Posterior vena cava (tissue), 2 donors: ENCODE measurements at regions not wholly inside any gene's neighbourhood (a gene's known extent, or its start where the extent isn't known, plus 50 kb on each side); places are given as distances from the start of the nearest gene placed in this dataset.
"Not testable (repeated sequence)": the region's sequence is repeated elsewhere in the genome, so short reads cannot be mapped to it uniquely, and the experiment has no call there.

ENCODE experiments used
- DNase-seq: peaks from one replicate; pipeline ENCODE4 v3.0.0-alpha.2; 2020; ENCODE audit warnings: low spot score
- intact Hi-C, 2 donors: fragments of 100-400 bp; cut with DNase I; formaldehyde crosslinking; loops; one replicate each; pipeline versions ENCODE4 v1.14.1 to v1.14.2; 2022 to 2023
- donor health status: DM: yes; HTN: yes; CAD: no.
- donor health status: DM: yes; HTN: yes; CAD: no.

DNA sequence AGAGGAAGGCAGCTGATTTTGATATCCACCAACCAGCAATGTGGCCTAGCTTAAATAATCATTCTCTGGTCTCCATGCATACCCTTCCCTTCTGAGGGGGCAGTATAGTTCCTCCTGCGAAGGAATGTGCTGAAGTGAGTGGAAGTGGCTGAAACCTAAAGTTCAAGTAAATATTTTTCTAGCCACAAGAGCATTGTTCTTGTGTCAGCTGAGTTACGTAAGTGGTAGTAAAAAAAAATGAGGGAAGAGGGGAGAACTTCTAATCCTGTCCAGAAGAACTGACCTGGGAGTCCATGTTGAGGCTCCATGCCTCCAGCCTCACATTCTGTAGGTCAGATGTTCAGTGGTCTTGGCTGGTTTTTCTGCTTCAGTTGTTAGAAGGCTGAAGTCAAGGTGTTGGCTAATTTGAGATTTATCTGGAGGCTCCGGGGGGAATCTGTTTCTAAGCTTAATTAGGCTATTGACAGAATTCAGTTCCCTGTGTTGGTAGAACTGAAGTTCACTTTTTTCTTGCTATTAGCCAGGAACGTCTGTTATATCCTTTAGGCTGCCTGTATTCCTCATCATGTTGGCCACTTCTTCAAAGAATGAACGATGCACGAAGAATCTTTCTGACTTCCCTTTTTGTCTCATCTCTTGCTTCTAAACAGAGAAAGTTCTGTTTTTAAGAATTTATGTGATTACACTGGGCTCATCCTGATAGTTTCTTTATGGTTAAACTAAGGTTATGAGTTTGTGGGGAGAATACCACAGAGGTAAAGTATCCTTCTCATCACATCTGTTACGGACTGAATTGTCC lies 207.1 kb upstream of the PRSS16 start:
- intact Hi-C loops: loop anchor here in 1 of 2 donors (5.0 kb wide), 1 partner anchor 1198 kb away; no protein-coding TSS in a partner anchor
- no peak for DNase-seq

DNA sequence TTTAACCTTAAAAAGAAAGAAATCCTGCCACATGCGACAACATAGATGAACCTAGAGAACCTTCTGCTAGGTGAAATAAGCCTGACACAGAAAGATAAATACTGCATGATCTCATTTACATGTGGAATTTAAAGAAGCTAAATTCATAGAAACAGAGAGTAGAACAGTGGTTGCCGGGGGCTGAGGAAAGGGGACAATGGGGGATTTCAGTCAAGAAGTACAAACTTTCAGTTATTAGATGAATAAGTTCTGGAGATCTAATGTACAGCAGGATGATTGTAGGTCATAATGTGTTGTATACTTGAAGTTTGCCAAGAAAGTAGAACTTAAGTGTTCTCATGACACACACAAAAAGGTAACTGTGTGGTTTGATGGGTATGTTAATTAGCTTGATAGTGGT lies 204.3 kb upstream of the PRSS16 start:
- no peak for DNase-seq
- intact Hi-C loops: loop anchor here in 1 of 2 donors (5.0 kb wide), 1 partner anchor 1201 kb away; no protein-coding TSS in a partner anchor

DNA sequence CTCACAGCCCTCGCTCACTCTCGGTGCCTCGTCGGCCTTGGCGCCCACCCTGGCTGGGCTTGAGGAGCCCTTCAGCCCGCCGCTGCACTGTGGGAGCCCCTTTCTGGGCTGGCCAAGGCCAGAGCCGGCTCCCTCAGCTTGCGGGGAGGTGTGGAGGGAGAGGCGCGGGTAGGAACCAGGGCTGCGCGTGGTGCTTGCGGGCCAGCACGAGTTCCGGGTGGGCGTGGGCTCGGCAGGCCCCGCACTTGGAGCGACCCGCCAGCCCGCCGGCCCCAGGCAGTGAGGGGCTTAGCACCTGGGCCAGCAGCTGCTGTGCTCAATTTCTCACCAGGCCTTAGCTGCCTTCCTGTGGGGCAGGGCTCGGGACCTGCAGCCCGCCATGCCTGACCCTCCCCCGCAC lies 202.4 kb upstream of the PRSS16 start:
- intact Hi-C loops, DNase-seq: not testable (repeated sequence)

DNA sequence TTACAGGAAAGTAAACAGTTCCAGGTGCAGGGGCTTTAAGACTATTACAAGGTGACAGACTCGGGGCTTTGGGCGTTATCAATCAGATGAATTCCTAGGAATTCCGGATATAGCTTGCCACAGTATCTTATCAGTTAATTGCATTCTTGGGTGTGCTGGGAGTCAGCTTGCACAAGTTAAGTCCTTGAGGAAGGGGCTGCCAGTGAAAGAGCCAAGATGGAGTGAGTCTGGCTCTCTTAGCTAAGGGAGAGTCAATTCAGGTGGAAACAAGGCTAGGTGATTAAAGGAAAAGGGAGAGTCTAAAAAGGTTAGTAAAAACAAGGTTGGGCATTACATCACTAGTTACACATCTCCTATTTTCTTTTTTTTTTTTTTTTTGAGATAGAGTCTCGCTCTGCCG lies 199.8 kb upstream of the PRSS16 start:
- intact Hi-C loops, DNase-seq: not testable (repeated sequence)

DNA sequence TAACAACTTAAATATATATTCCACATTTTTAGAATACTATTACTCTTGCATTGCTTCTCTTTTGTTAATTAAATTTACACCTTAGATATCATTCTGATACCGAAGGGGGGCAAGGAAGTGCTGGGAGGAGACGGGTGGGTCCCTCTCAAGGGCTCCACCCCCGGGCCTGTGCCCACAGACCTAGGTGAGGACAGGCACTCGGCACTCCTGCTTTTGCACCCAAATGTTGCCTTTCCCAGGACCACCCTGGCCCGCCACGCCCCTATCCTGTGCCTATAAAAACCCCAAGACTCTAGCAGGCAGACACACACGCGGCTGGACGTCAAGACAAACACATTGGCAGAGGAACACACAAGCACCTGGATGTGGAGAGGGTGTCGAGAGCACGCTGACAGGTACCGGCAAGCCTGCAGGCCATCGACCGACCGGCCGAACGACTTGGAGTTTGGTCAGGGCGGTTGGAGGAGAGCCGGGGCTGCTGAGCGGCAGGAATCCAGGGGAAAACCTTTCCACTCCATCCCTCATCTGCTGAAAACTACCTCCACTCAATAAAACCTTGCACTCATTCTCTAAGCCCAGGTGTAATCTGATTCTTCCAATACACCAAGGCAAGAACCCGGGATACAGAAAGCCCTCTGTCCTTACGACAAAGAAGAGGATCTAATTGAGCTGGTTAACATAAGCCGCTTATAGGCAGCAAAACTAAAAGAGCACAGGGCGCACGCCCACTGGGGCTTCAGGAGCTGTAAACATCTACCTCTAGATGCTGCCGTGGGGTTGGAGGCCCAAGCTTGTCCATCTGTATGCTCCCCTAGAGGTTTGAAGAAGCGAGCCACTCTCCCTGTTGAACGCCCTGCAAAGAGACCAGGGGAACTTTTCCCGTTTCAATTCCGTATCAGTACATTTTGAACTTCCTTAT lies 197.4 kb upstream of the PRSS16 start:
- intact Hi-C loops: no loop called here
- no peak for DNase-seq

DNA sequence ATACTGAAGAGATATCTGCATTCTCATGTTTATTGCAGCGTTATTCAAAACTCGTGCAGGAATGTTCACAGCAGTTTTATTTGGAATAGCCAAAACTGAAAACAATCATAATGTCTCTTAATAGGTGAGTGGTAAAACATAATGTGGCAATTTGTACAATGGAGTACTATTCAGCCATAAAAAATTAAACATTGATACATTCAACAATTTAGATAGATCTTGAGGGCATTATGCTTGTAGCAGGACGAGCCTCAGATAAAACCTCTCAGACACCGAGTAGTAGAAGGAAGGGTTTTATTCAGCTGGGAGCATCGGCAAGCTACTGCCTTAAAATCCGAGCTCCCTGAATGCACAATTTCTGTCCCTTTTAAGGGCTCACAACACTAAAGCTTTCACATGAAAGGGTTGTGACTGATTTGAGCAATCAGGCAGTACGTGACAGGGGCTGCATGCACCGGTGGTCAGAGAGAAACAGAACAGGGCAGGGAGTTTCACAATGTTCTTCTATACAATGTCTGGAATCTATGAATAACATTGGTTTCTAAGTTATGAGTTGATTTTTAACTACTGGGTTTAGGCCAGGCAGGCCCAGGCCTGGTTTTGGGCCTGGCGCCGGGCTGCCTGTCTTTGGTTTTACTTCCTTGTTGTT lies 195.3 kb upstream of the PRSS16 start:
- intact Hi-C loops: not testable (repeated sequence)

DNA sequence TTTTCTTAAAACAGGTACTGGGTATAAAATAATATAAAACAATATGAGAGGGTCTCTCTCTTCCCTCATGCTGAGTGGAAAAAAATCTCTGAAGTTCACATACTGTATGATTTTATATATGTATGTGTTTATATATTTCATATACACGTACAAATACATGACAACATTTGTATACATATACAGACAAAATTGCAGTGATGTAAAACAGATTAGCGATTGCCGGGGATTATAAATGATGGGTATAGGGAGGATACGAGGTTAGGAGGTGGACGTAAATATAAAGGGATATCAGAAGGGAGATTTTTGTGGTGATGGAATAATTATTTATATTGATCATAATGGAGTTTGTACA lies 194.8 kb upstream of the PRSS16 start:
- DNase-seq: no peak
- intact Hi-C loops: no loop called here

More for the DNA sequence above, 195.3 kb upstream of the PRSS16 start:
- not testable (repeated sequence) for DNase-seq

DNA sequence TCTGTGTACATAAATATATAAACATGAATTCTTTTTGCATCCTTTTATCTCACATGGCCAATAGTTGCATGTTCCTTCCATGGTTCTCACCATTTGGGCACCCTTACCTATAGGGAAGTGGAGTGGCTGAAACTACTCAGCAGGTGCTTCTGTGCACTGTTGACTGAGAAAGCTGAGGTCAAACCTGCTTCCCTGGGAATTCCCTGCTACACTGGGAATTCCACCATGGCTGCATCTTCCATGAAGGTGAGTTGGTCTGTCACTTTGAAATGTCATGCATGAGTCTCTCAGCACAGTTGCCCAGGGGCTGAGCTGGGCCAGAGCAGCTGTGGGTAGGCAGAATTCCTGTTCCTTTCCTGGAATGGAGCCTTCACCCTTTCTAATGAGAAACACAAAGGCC lies 193.8 kb upstream of the PRSS16 start:
- intact Hi-C loops: no loop called here
- no peak for DNase-seq

DNA sequence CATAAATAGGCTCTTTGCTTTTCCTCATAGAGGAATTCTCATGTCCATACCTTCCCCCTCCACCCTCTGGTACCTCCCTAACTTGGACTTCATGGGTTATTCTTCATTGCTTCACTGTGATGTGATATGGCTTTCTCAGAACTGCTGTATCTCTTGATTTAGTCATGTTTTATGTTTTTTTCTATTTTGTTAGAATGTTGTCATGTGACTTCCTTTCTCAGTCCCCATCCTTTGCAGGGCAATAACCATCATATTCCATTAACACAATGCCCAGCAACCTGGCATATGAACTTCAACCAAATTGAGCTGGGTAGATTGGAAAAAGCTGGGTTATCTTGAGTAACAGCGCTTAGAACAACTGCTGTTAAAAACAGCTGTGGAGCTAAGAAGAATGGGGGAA lies 190.9 kb upstream of the PRSS16 start:
- intact Hi-C loops: no loop called here
- DNase-seq: no peak

DNA sequence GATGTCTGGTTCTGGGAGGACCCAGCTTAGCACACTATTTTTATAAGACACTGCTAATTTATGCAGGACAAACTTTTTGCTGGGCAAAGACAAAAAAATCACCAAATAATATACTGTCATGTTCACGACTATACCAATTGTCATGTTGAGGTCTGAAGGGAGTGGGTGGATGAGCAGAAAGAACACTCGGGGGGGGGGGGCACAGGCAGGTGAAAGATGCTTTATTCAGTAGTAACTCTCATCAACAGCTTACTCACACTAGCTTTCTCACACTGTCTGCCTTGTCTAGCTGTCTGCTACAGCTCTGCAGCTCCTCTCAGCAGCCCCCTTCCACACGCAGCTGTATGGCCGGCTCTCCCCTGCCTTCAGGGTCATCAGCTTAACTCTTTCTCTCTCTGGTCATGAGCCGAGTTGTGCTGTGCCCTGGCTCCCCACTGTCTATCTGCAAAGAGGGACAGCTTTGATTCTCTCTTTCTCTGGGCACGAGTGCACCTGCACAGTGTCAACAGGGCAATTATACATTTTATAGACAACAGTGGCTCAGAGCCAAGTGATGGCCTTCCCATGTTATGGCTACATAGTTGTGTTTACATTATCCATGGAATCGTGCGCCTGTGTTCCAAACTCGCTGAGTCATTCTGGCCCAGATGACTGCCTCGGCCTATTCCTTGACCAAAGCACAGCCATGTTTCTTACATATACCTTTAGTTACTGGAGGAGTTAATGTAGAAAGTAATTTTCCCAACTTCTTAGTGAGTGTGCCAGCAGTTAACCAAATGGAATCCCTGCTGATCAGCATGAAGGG lies 187.7 kb upstream of the PRSS16 start:
- no peak for DNase-seq
- intact Hi-C loops: no loop called here

DNA sequence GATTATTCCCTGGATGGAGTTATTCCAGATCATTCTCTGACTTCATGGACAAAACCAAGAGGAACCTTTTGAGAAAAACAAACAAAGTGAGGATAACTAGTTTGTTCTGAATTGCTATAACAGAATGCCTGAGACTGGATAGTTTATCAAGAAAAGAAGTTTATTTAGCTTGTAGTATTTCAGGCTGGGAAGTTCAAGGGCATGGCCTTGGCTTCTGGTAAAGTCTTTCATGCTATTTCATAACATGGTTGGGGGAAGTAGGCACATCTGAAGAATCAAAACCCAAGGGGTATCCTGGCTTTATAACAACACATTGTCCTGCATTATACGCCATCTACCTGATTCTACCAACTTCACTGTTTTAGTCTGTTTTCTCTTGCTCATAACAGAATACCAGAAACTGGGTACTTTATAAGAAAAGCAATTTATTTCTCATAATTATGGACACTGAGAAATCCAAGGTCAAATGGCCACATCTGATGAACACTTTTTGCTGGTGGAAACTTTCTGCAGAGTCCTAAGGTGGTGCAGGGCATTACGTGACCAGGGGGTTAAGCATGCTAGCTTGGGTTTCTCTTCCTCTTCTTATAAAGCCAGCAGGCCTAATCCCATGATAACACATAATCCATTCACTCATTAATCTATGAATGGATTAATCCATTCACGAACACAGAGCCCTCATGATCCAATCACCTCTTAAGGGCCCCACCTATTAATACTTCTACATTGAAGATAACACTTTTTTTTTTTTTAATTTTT lies 186.1 kb upstream of the PRSS16 start:
- no peak for DNase-seq
- intact Hi-C loops: no loop called here

DNA sequence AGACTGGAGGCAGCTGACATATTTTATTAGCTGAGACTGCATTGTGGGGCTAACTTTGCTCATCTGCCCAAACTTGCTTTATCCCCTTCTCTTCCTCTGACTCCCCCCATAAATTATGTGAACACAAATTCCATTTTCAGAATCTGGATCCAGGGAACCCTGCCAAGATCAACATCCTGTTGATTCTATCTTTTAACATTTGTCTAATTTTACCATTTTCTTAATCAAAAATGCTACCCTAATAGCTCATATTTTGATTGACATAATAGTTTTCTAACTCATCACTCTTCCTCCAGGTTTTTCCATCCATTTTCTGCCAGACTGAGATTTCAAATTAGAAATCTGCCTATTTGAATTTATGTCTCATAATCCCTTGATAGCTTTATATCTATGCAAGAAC lies 184.7 kb upstream of the PRSS16 start:
- DNase-seq: no peak
- intact Hi-C loops: no loop called here

DNA sequence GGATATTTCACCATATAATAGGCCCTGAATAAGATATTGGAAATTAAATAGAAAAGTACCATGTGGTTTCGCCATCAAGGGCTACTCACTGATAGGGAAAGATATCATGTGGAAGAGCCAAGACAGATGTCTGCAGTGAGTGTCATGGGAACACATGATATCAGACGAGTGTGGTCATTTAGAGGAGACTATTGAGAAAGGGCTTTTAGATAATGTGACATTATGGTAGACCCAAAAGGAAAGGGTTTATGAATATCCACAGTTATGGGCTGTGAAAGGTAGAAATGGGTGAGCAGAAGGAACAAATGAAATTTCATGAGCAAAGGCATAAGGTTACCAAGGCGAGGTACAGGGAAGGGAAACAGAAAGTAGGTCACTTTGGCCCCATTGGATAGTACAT lies 182.3 kb upstream of the PRSS16 start:
- intact Hi-C loops: no loop called here
- DNase-seq: no peak

DNA sequence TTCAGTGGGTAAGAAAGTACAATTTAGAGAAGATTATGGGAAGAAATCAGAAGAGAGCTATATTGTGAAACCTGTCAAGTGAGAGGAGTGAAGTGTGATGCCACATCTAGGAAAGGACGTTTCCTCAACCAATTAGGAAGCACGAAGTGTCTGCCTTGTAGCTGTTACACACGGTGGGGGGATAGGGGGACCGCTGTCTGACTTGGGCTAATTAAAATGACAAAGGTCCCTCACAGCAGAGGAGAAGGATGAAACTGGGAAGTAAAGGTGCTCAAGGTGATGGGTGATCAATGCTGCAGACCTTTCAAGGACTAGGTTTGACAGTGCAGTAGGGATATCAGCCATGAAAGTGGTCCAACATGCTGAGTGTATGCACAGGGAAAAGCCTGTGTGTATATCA lies 181.1 kb upstream of the PRSS16 start:
- DNase-seq: no peak
- intact Hi-C loops: no loop called here

DNA sequence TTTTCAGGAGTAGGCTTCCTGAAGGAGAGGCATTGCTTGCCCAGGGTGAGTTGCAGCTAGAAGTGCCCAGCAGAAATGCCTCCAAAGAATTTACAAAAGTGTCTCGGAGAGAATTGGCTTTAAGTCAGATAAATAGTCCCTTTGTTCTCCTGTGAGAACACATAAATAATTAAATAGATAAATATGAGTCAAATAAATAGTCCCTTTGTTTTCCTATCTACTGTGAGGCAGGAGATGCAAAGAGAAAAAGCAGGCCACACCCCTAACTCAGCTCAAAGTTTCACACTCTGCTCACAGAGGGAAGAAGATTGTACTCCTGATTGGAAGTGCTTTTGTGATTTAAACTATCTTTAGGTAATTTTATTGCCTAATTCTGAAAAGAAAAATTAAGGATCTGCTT lies 180.7 kb upstream of the PRSS16 start:
- intact Hi-C loops: no loop called here
- DNase-seq: no peak

DNA sequence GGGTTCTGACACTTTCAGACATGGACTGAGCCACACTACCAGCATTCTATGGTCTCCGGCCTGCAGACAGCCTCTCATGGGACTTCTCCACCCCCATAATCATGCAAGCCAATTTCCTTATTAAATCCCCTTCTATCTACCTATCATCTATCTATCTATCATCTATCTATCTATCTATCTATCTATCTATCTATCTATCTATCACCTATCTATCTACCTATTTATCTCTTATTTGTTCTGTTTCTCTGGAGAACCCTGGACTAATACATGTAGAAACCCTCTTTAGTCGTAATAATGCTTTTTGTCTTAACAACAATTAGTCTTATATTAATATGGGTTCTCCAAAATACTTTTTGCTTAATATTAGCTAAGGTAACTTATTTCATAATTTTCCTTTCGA lies 174.1 kb upstream of the PRSS16 start:
- DNase-seq: no peak
- intact Hi-C loops: no loop called here

DNA sequence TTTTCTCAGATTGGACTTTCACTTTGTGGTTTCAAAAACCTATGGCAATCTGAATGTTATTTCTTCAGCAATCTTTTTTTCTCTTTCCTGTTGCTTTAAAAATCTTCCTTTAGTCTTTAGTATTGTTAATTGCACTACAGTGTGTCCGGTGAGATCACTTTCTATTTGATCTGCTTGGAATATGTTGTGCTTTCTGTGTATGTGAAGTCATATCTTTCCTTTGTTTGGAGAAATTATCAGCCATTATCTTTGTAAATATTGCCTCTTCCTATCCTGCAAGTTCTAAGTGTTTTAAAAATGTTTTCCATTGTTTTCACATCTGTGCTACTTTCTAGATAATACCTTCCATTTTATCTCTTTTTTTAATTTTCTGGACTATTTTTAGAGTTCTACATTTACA lies 171.4 kb upstream of the PRSS16 start:
- intact Hi-C loops: no loop called here
- DNase-seq: no peak

DNA sequence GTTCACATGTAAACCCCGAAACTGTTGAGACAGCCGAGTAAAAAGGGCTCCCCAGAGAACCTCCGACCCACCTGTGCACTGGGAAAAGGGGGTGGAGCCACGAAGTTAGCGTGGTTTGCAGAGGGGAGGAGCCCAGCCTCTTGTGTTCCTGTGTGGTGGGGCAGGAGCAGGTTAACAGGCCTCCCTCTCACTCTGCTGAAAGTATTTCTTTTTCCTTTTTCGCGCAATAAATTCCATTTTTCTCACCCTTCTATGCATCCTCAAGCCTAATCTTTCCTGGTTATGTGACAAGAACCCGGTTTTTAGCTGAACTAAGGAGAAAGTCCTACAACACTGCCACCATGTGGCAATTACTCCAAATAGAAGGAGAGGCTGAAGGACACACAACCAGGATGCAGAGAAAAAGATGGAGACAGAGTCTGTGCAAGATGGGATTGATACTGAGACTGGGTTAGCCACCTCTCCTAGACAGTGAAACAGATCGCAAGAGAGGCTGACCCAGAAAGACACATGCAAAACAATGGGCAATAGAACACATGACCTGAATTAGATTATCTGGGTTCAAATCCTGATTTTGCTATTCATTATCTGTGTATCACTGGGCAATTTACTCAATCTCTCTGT lies 168.7 kb upstream of the PRSS16 start:
- intact Hi-C loops: no loop called here
- no peak for DNase-seq
